IMR-90 (cell line): ENCODE measurements at regions not wholly inside any gene's neighbourhood (a gene's known extent, or its start where the extent isn't known, plus 50 kb on each side); places are given as distances from the start of the nearest gene placed in this dataset.

Experiments used
- ATAC-seq: fragments of 200-7000 bp; cut with Tn5 transposase; 2 replicates; pipeline ENCODE4 v1.9.1; 2020; ENCODE audit warnings: low read depth, mild to moderate bottlenecking, moderate library complexity
- BruUV-seq: library from RNA; stranded (reverse); fragments of 400-500 nt; replicated peaks from 2 replicates; lab custom pipeline; 2021; lab: Mats Ljungman, UMichigan
- CTCF ChIA-PET: fragments of 300-600 bp; formaldehyde crosslinking; extraction: SDS; loops from one replicate; lab custom pipeline; 2021; ENCODE audit warnings: antibody characterized with exemption; lab: Yijun Ruan, JAX
- POLR2A ChIA-PET: fragments of 300-600 bp; sonication (Branson Sonifier 250); formaldehyde crosslinking; loops from one replicate; lab custom pipeline; 2022; ENCODE audit warnings: antibody characterized with exemption; ENCODE audit not compliant: unreplicated experiment; lab: Charles Lee
- DNase-seq: peaks from one replicate; pipeline ENCODE4 v3.0.0; 2013
- H2AFZ ChIP-seq: replicated peaks from 2 replicates; pipeline ENCODE3; 2013; ENCODE audit warnings: low read length, mild to moderate bottlenecking; ENCODE audit not compliant: poor library complexity
- H2AK5ac ChIP-seq: 2 replicates; pipeline ENCODE4 v1.6.1; 2013; ENCODE audit warnings: low read depth, low read length, inconsistent platforms
- H2AK9ac ChIP-seq: replicated peaks from 2 replicates; pipeline ENCODE3; 2013; ENCODE audit warnings: mild to moderate bottlenecking, low read depth, low read length, moderate library complexity; ENCODE audit not compliant: poor library complexity
- H2BK120ac ChIP-seq: 2 replicates; pipeline ENCODE4 v1.6.1; 2013; ENCODE audit warnings: low read depth, low read length, inconsistent platforms
- H2BK15ac ChIP-seq: 3 replicates; pipeline ENCODE4 v1.6.1; 2013; ENCODE audit warnings: low read depth, low read length, inconsistent platforms
- H2BK20ac ChIP-seq: 2 replicates; pipeline ENCODE4 v1.6.1; 2013; ENCODE audit warnings: low read depth, mild to moderate bottlenecking, inconsistent platforms, low read length, moderate library complexity
- H2BK5ac ChIP-seq: 2 replicates; pipeline ENCODE4 v1.6.1; 2013; ENCODE audit warnings: mild to moderate bottlenecking, low read depth, low read length, inconsistent platforms; ENCODE audit not compliant: poor library complexity, severe bottlenecking
- H3K14ac ChIP-seq: replicated peaks from 2 replicates; pipeline ENCODE4 v1.6.1; 2013; ENCODE audit warnings: low read depth, low read length, inconsistent platforms
- H3K18ac ChIP-seq: 2 replicates; pipeline ENCODE4 v1.6.1; 2013; ENCODE audit warnings: low read depth, low read length, control low read depth
- H3K23ac ChIP-seq: 2 replicates; pipeline ENCODE4 v1.6.1; 2013; ENCODE audit warnings: low read depth, low read length, inconsistent platforms
- H3K27ac ChIP-seq: 2 replicates; pipeline ENCODE4 v1.5.1; 2013; ENCODE audit warnings: mild to moderate bottlenecking, control low read depth, low read length; ENCODE audit not compliant: insufficient read depth
- H3K27me3 ChIP-seq: 2 replicates; pipeline ENCODE4 v1.6.1; 2013; ENCODE audit warnings: low read length; ENCODE audit not compliant: control insufficient read depth, insufficient read depth
- H3K36me3 ChIP-seq: 2 replicates; pipeline ENCODE4 v1.6.1; 2013; ENCODE audit warnings: low read length, mixed read lengths; ENCODE audit not compliant: control insufficient read depth, insufficient read depth
- H3K4ac ChIP-seq: 2 replicates; pipeline ENCODE4 v1.6.1; 2013; ENCODE audit warnings: low read depth, low read length, inconsistent platforms
- H3K4me1 ChIP-seq: 2 replicates; pipeline ENCODE4 v1.6.1; 2013; ENCODE audit warnings: low read length, mixed read lengths; ENCODE audit not compliant: control insufficient read depth, insufficient read depth
- H3K4me2 ChIP-seq: 2 replicates; pipeline ENCODE4 v1.6.1; 2013; ENCODE audit warnings: low read depth, mild to moderate bottlenecking, control low read depth, low read length, moderate library complexity
- H3K4me3 ChIP-seq: 2 replicates; pipeline ENCODE4 v1.5.1; 2013; ENCODE audit warnings: low read depth, mild to moderate bottlenecking, control low read depth, low read length, moderate library complexity; ENCODE audit not compliant: insufficient read depth
- H3K56ac ChIP-seq: 2 replicates; pipeline ENCODE4 v1.6.1; 2013; ENCODE audit warnings: low read length, inconsistent platforms; ENCODE audit not compliant: insufficient read depth; ENCODE audit errors: extremely low read depth
- H3K79me1 ChIP-seq, 2 experiments: 2 replicates each; pipeline ENCODE4 v1.6.1; 2013; ENCODE audit warnings: low read length in 2 of 2, inconsistent platforms in 1 of 2, low read depth in 1 of 2
- H3K9ac ChIP-seq: 2 replicates; pipeline ENCODE4 v1.6.1; 2013; ENCODE audit warnings: low read depth, low read length, control low read depth
- H3K9me1 ChIP-seq: 2 replicates; pipeline ENCODE4 v1.6.1; 2013; ENCODE audit warnings: low read length, inconsistent platforms; ENCODE audit not compliant: insufficient read depth
- H3K9me3 ChIP-seq: 2 replicates; pipeline ENCODE4 v1.6.1; 2013; ENCODE audit warnings: low read length; ENCODE audit not compliant: control insufficient read depth, insufficient read depth
- H4K20me1 ChIP-seq: 2 replicates; pipeline ENCODE4 v1.6.1; 2013; ENCODE audit warnings: low read length, inconsistent platforms; ENCODE audit not compliant: insufficient read depth
- H4K5ac ChIP-seq: 2 replicates; pipeline ENCODE4 v1.6.1; 2013; ENCODE audit warnings: mild to moderate bottlenecking, low read depth, low read length, control low read depth
- H4K8ac ChIP-seq, 2 experiments: 2 replicates each; pipeline ENCODE4 v1.6.1; 2013; ENCODE audit warnings: low read depth in 2 of 2, low read length in 2 of 2, control low read depth in 1 of 2, inconsistent platforms in 1 of 2
- H4K91ac ChIP-seq: 2 replicates; pipeline ENCODE4 v1.6.1; 2013; ENCODE audit warnings: low read depth, low read length, inconsistent platforms; ENCODE audit not compliant: insufficient read depth
- CHD1 ChIP-seq: IDR thresholded peaks from 2 replicates; pipeline ENCODE4 v1.6.1; 2012; ENCODE audit warnings: low read depth, low read length, improper control_type of control experiment
- ELK1 ChIP-seq: fragments of 150-350 bp; IDR thresholded peaks from 2 replicates; pipeline ENCODE4 v1.6.1; 2016; ENCODE audit warnings: low read depth, mild to moderate bottlenecking, low read length, moderate library complexity, borderline replicate concordance
- FOS ChIP-seq: fragments of 150-350 bp; IDR thresholded peaks from 2 replicates; pipeline ENCODE4 v1.6.1; 2016; ENCODE audit warnings: low read depth, low read length
- MAFK ChIP-seq: IDR thresholded peaks from 2 replicates; pipeline ENCODE4 v1.6.1; 2012; ENCODE audit warnings: low read depth, low read length, improper control_type of control experiment
- NFE2L2 ChIP-seq: fragments of 150-350 bp; IDR thresholded peaks from 2 replicates; pipeline ENCODE4 v1.6.1; 2016; ENCODE audit warnings: low read depth, mild to moderate bottlenecking, low read length
- RCOR1 ChIP-seq: IDR thresholded peaks from 2 replicates; pipeline ENCODE4 v1.6.1; 2012; ENCODE audit warnings: mild to moderate bottlenecking, low read length, improper control_type of control experiment; ENCODE audit not compliant: insufficient replicate concordance
- RFX5 ChIP-seq: IDR thresholded peaks from 2 replicates; pipeline ENCODE4 v1.8.0; 2012; ENCODE audit warnings: low read depth, mild to moderate bottlenecking, low read length, moderate library complexity
- USF2 ChIP-seq: fragments of 150-350 bp; IDR thresholded peaks from 2 replicates; pipeline ENCODE4 v1.6.1; 2017; ENCODE audit warnings: mild to moderate bottlenecking, antibody characterized with exemption, low read length, low read depth
- WGBS, 2 experiments: methylation state at CpG; one replicate each; pipeline versions ENCODE4 v1.1.5 to v1.1.7; 2013; ENCODE audit warnings: missing lambda C conversion rate in 2 of 2; ENCODE audit not compliant: insufficient read length in 1 of 2; ENCODE audit errors: extremely low coverage in 2 of 2; 5-methylcytosine and 5-hydroxymethylcytosine counted together
- dilution Hi-C: fragments of 300-500 bp; cut with HindIII; formaldehyde crosslinking; loops from one replicate; pipeline ENCODE4 v1.14.3; 2018; ENCODE audit warnings: low sequenced_read_pairs; ENCODE audit not compliant: unreplicated experiment
- in situ Hi-C: fragments of 300-500 bp; cut with MboI; formaldehyde crosslinking; loops from 3 replicates; pipeline ENCODE4 v1.14.3; 2019; ENCODE audit warnings: low sequenced_read_pairs, inconsistent platforms, mixed read lengths
- intact Hi-C: fragments of 100-400 bp; cut with micrococcal nuclease; formaldehyde crosslinking; loops from 2 replicates; pipeline ENCODE4 v1.10.0; 2022

- Histone ChIP-seq H3K4me1 (no peaks in the 10 kb centered on the region), H2BK20ac (no peak overlapping the region), H2AK9ac (no peak overlapping the region), H3K56ac (no peak overlapping the region), H3K79me1 (no peaks in the 10 kb centered on the region), H3K27me3 (no peaks in the 10 kb centered on the region), H3K4me2 (no peak overlapping the region), H2BK5ac (no peak overlapping the region), H3K18ac (no peak overlapping the region), H2AFZ (no peak overlapping the region), H4K5ac (no peak overlapping the region), H3K4ac (no peak overlapping the region), H4K20me1 (no peaks in the 10 kb centered on the region), H3K9me3 (no peaks in the 10 kb centered on the region), H3K23ac (no peak overlapping the region), H3K9me1 (no peaks in the 10 kb centered on the region), H3K14ac (no peak overlapping the region), H3K36me3 (no peaks in the 10 kb centered on the region), H4K91ac (no peak overlapping the region), H3K4me3 (no peak overlapping the region), H4K8ac (no peak overlapping the region), H2BK120ac (no peak overlapping the region), H2AK5ac (no peak overlapping the region), H2BK15ac (no peak overlapping the region), H3K27ac (no peak overlapping the region), H3K9ac (no peak overlapping the region)
- TF ChIP-seq MAFK: no peak
- TF ChIP-seq USF2: no peak
- TF ChIP-seq CHD1: no peak
- TF ChIP-seq ELK1: no peak
- no peak for TF ChIP-seq RFX5
- TF ChIP-seq NFE2L2: no peak
- TF ChIP-seq FOS: no peak
- no peak for TF ChIP-seq RCOR1
- ATAC-seq (no peak), DNase-seq (no peak)
- ChIA-PET POLR2A (no interaction called here), CTCF (no interaction called here)
- intact Hi-C loops (no loop called here), in situ Hi-C loops (no loop called here), dilution Hi-C loops (no loop called here)
- BruUV-seq: no TSS peak
- WGBS, 2 experiments: no CpG with 5 or more reads among the region's 2 CpGs
Observed at GRCh38 chr5:109575506-109575905, 114.2 kb upstream of the MAN2A1 start.
